ENCODE measurements at regions not wholly inside any gene's neighbourhood (a gene's known extent, or its start where the extent isn't known, plus 50 kb on each side); places are given as distances from the start of the nearest gene placed in this dataset.

- TF ChIP-seq TAF1 (IDR thresholded peaks at IDR 0.05; ENCODE audit: borderline replicate concordance, low read depth, low read length) = no peak
- no peak for TF ChIP-seq MAX (IDR thresholded peaks at IDR 0.05; ENCODE audit: low read depth)
- TF ChIP-seq SIN3A (IDR thresholded peaks at IDR 0.05; ENCODE audit: borderline replicate concordance, low read depth, low read length) = no peak
- TF ChIP-seq REST (IDR thresholded peaks at IDR 0.05; ENCODE audit: low read depth, low read length) = no peak
- TF ChIP-seq JUND (IDR thresholded peaks at IDR 0.05) = no peak
- TF ChIP-seq CTCF (IDR thresholded peaks at IDR 0.05) = no peak
- no peak for TF ChIP-seq MXI1 (IDR thresholded peaks at IDR 0.05; ENCODE audit: low read depth, low read length)
- no peak for TF ChIP-seq USF2 (IDR thresholded peaks at IDR 0.05; ENCODE audit: borderline replicate concordance, low read depth, low read length)
- no peak for TF ChIP-seq TCF12 (IDR thresholded peaks at IDR 0.05)
- no peak for TF ChIP-seq FOXM1 (IDR thresholded peaks at IDR 0.05; ENCODE audit: low read depth)
- no peak for TF ChIP-seq POLR2AphosphoS5 (IDR thresholded peaks at IDR 0.05; ENCODE audit: low read depth, low read length)
These were observed 512.7 kb downstream of the SLCO4C1 start for GRCh38 chr5:101783241-101784013.

Measured in SK-N-SH (cell line).